ENCODE measurements at regions not wholly inside any gene's neighbourhood (a gene's known extent, or its start where the extent isn't known, plus 50 kb on each side); places are given as distances from the start of the nearest gene placed in this dataset.
"Not testable (repeated sequence)": the region's sequence is repeated elsewhere in the genome, so short reads cannot be mapped to it uniquely, and the experiment has no call there.

DNA sequence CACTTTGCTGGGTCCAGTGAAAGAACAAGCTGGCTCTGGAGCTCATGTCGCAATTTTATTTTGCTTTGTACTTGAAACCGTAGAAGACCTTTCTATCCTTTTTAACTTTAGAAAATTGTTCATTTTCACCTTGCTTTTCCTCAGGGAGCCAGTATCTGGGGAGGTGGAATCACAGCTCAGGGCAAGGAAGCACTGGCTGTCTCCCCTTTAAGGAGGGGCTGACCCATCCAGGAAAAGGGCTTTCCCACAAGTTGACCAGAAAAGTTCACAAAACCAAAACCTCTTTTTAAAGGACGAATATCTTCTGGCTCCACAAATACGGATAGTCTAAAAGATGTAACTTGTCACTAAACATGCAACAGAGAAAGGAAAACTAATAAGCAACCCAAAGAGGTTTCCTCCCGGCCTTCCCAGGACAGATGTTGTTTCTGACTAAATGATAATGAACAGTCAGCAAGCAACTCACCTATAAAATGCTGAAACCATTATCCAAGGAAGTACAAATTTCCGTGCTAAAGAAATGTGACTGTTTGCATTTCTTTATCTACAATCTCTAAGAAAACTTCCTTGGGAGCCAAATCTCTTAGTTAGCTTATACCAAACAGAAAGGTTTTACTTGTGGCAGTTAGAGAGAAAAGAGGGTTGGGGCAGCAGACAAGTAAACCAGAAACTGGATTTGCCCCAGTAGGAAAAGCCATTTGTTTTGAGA is 278.2 kb downstream of the PLK2 start:
- intact Hi-C loops (cut with micrococcal nuclease; ENCODE audit: unreplicated experiment): no loop called here
- TF ChIP-seq EZH2 (IDR thresholded peaks at IDR 0.05; ENCODE audit: borderline replicate concordance, low read depth, low read length, poor library complexity, severe bottlenecking): no peak
- TF ChIP-seq, protein P1, sequence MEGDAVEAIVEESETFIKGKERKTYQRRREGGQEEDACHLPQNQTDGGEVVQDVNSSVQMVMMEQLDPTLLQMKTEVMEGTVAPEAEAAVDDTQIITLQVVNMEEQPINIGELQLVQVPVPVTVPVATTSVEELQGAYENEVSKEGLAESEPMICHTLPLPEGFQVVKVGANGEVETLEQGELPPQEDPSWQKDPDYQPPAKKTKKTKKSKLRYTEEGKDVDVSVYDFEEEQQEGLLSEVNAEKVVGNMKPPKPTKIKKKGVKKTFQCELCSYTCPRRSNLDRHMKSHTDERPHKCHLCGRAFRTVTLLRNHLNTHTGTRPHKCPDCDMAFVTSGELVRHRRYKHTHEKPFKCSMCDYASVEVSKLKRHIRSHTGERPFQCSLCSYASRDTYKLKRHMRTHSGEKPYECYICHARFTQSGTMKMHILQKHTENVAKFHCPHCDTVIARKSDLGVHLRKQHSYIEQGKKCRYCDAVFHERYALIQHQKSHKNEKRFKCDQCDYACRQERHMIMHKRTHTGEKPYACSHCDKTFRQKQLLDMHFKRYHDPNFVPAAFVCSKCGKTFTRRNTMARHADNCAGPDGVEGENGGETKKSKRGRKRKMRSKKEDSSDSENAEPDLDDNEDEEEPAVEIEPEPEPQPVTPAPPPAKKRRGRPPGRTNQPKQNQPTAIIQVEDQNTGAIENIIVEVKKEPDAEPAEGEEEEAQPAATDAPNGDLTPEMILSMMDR (conservative IDR thresholded peaks at IDR 0.05; ENCODE audit: low read depth, low read length): no peak
- no peak overlapping the region for H3K27ac ChIP-seq (ENCODE audit: low read depth, low read length, poor library complexity, severe bottlenecking)
- CTCF ChIA-PET: no interaction called here
- DNase-seq (ENCODE audit: low spot score): no peak
- H3K9me3 ChIP-seq (ENCODE audit: low read depth, low read length, poor library complexity, severe bottlenecking): no peaks in the 10 kb centered on the region
- POLR2A ChIA-PET (ENCODE audit: low non-redundant PET): no interaction called here
- H3K4me1 ChIP-seq (ENCODE audit: insufficient read depth, low read length, poor library complexity, severe bottlenecking): no peaks in the 10 kb centered on the region
- H3K4me3 ChIP-seq (ENCODE audit: low read depth, low read length, poor library complexity, severe bottlenecking): no peak overlapping the region
- BruUV-seq (replicated peaks): no TSS peak
- H3K27me3 ChIP-seq (replicated peaks; ENCODE audit: insufficient read depth, low read depth, low read length, poor library complexity): no peaks in the 10 kb centered on the region
- H3K36me3 ChIP-seq (ENCODE audit: insufficient read depth, low read length, poor library complexity, severe bottlenecking): no peaks in the 10 kb centered on the region

DNA sequence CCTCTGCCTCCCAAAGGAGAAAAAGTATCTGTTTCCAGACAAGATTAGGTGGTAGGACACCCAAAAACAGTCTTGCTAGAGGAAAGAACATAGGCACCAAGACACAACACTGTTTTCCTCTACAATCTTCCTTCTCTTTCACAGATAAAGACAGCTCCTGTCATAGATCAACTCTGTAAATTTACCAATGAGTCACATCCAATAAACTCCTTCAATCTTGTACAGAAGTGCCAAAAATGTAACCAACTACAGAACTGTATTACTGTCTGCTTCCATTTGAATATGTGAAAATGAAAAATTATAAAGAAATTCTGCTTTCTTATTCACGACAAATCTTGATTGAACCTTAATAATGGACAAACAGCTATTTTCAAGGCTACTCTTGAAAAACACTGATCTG is 286.9 kb downstream of the PLK2 start:
- BruUV-seq (replicated peaks): no TSS peak
- TF ChIP-seq, protein P1 (conservative IDR thresholded peaks at IDR 0.05; ENCODE audit: low read depth, low read length): no peak
- no peak for TF ChIP-seq EZH2 (IDR thresholded peaks at IDR 0.05; ENCODE audit: borderline replicate concordance, low read depth, low read length, poor library complexity, severe bottlenecking)
- Histone ChIP-seq H3K4me3 (ENCODE audit: low read depth, low read length, poor library complexity, severe bottlenecking) (no peak overlapping the region), H3K4me1 (ENCODE audit: insufficient read depth, low read length, poor library complexity, severe bottlenecking) (no peaks in the 10 kb centered on the region), H3K9me3 (ENCODE audit: low read depth, low read length, poor library complexity, severe bottlenecking) (no peaks in the 10 kb centered on the region), H3K36me3 (ENCODE audit: insufficient read depth, low read length, poor library complexity, severe bottlenecking) (no peaks in the 10 kb centered on the region), H3K27me3 (replicated peaks; ENCODE audit: insufficient read depth, low read depth, low read length, poor library complexity) (no peaks in the 10 kb centered on the region), H3K27ac (ENCODE audit: low read depth, low read length, poor library complexity, severe bottlenecking) (no peak overlapping the region)
- intact Hi-C loops (cut with micrococcal nuclease; ENCODE audit: unreplicated experiment): no loop called here
- ChIA-PET POLR2A (ENCODE audit: low non-redundant PET) (no interaction called here), CTCF (no interaction called here)
- no peak for DNase-seq (ENCODE audit: low spot score)

DNA sequence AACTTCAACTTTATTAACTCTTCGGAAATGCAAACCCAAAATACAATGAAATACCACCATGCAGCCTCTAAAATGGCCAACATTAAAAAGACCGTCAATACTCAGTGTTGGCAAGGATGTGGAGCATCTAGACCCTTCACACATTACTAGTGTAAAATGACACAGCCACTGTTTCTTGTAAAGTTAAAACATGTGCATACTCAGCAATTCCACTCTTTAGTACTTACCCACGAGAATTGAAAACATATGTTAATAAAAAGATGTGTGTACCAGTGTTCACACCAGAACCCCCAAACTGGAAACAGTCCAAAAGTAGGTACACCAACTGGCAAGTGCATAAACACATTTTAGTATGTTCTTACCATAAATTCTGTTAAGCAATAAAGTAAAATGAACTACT is 294.7 kb downstream of the PLK2 start:
- POLR2A ChIA-PET (ENCODE audit: low non-redundant PET): no interaction called here
- TF ChIP-seq, protein P1 (conservative IDR thresholded peaks at IDR 0.05; ENCODE audit: low read depth, low read length): no peak
- no peak for TF ChIP-seq EZH2 (IDR thresholded peaks at IDR 0.05; ENCODE audit: borderline replicate concordance, low read depth, low read length, poor library complexity, severe bottlenecking)
- H3K9me3 ChIP-seq (ENCODE audit: low read depth, low read length, poor library complexity, severe bottlenecking): no peaks in the 10 kb centered on the region
- no peak overlapping the region for H3K4me3 ChIP-seq (ENCODE audit: low read depth, low read length, poor library complexity, severe bottlenecking)
- H3K36me3 ChIP-seq (ENCODE audit: insufficient read depth, low read length, poor library complexity, severe bottlenecking): no peaks in the 10 kb centered on the region
- BruUV-seq (replicated peaks): no TSS peak
- no peaks in the 10 kb centered on the region for H3K4me1 ChIP-seq (ENCODE audit: insufficient read depth, low read length, poor library complexity, severe bottlenecking)
- H3K27ac ChIP-seq (ENCODE audit: low read depth, low read length, poor library complexity, severe bottlenecking): no peak overlapping the region
- CTCF ChIA-PET: no interaction called here
- intact Hi-C loops (cut with micrococcal nuclease; ENCODE audit: unreplicated experiment): no loop called here
- no peak for DNase-seq (ENCODE audit: low spot score)
- H3K27me3 ChIP-seq (replicated peaks; ENCODE audit: insufficient read depth, low read depth, low read length, poor library complexity): no peaks in the 10 kb centered on the region

DNA sequence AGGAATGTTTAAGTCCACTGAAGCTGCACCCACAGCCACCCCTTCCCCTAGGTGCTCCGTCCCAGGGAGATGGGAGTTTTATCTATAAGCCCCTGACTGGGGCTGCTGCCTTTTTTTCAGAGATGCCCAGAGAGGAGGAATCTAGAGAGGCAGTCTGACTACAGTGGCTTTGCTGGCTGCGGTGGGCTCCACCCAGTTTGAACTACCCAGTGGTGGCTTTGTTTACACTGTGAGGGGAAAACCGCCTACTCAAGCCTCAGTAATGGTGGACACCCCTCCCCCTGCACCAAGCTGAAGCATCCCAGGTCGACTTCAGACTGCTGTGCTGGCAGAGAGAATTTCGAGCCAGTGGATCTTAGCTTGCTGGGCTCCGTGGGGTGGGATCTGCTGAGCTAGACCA is 298.0 kb downstream of the PLK2 start:
- DNase-seq (ENCODE audit: low spot score); intact Hi-C loops (cut with micrococcal nuclease; ENCODE audit: unreplicated experiment); POLR2A ChIA-PET (ENCODE audit: low non-redundant PET); H3K27ac ChIP-seq (ENCODE audit: low read depth, low read length, poor library complexity, severe bottlenecking); BruUV-seq (replicated peaks); H3K4me3 ChIP-seq (ENCODE audit: low read depth, low read length, poor library complexity, severe bottlenecking); CTCF ChIA-PET; H3K4me1 ChIP-seq (ENCODE audit: insufficient read depth, low read length, poor library complexity, severe bottlenecking); H3K36me3 ChIP-seq (ENCODE audit: insufficient read depth, low read length, poor library complexity, severe bottlenecking); H3K9me3 ChIP-seq (ENCODE audit: low read depth, low read length, poor library complexity, severe bottlenecking); H3K27me3 ChIP-seq (replicated peaks; ENCODE audit: insufficient read depth, low read depth, low read length, poor library complexity): not testable (repeated sequence)
